Spleen (tissue), 11 donors: ENCODE measurements at regions not wholly inside any gene's neighbourhood (a gene's known extent, or its start where the extent isn't known, plus 50 kb on each side); places are given as distances from the start of the nearest gene placed in this dataset.

ENCODE experiments used
- DNase-seq: peaks from one replicate; pipeline ENCODE4 v3.0.0-alpha.2; 2020
- H3K27ac ChIP-seq, 8 donors: fragments of 200-600 bp; sonication (generic) in 7 of 8; 1 replicate in 4 of 8; 2 replicates in 4 of 8; pipeline versions ENCODE4 v1.5.0 to v1.8.0; 2016 to 2021; ENCODE audit warnings: inconsistent platforms in 4 of 8, mild to moderate bottlenecking in 4 of 8, moderate library complexity in 1 of 8
- H3K27me3 ChIP-seq, 7 donors: fragments of 200-600 bp; sonication (generic) in 6 of 7; replicated peaks in 1 of 7; 1 replicate in 4 of 7; 2 replicates in 3 of 7; pipeline versions ENCODE4 v1.5.0 to v1.8.0; 2016 to 2021; ENCODE audit warnings: inconsistent platforms in 3 of 7, mild to moderate bottlenecking in 1 of 7
- H3K36me3 ChIP-seq, 6 donors: fragments of 200-600 bp; sonication (generic) in 5 of 6; 1 replicate in 4 of 6; 2 replicates in 2 of 6; pipeline versions ENCODE4 v1.5.0 to v1.8.0; 2016 to 2021; ENCODE audit warnings: inconsistent platforms in 2 of 6
- H3K4me1 ChIP-seq, 6 donors: fragments of 200-600 bp; sonication (generic) in 5 of 6; 1 replicate in 3 of 6; 2 replicates in 3 of 6; pipeline versions ENCODE4 v1.5.0 to v1.8.0; 2016 to 2021; ENCODE audit warnings: inconsistent platforms in 3 of 6
- H3K4me3 ChIP-seq, 8 donors: fragments of 200-600 bp; sonication (generic) in 7 of 8; 1 replicate in 4 of 8; 2 replicates in 4 of 8; pipeline versions ENCODE4 v1.5.0 to v1.8.0; 2016 to 2021; ENCODE audit warnings: inconsistent platforms in 4 of 8, mild to moderate bottlenecking in 4 of 8, moderate library complexity in 2 of 8
- H3K9me3 ChIP-seq, 8 donors: fragments of 200-600 bp; sonication (generic) in 7 of 8; 1 replicate in 4 of 8; 2 replicates in 4 of 8; pipeline versions ENCODE4 v1.5.0 to v1.8.0; 2016 to 2021; ENCODE audit warnings: inconsistent platforms in 4 of 8
- CTCF ChIP-seq, 11 experiments: fragments of 200-600 bp in 7 of 11; fragments of 450-650 bp in 4 of 11; sonication (generic) in 4 of 11; IDR thresholded peaks in 8 of 11; conservative IDR thresholded peaks in 3 of 11; 1 replicate in 7 of 11; 2 replicates in 4 of 11; pipeline versions ENCODE4 v1.4.0 to v1.8.0; 2016 to 2021; ENCODE audit warnings: antibody characterized with exemption in 11 of 11, inconsistent platforms in 4 of 11, mild to moderate bottlenecking in 1 of 11
- POLR2A ChIP-seq, 3 donors: fragments of 450-650 bp; IDR thresholded peaks; one replicate each; pipeline ENCODE4 v1.5.1; 2017; ENCODE audit warnings: antibody characterized with exemption in 3 of 3, mild to moderate bottlenecking in 1 of 3
- POLR2AphosphoS5 ChIP-seq, 3 donors: sonication (generic); formaldehyde crosslinking; IDR thresholded peaks; one replicate each; pipeline ENCODE4 v1.5.1; 2017; ENCODE audit warnings: antibody characterized with exemption in 3 of 3
- WGBS, 5 donors: extraction: QIAGEN DNeasy Blood & Tissue Kit in 3 of 5; methylation state at CpG; one replicate each; pipeline versions ENCODE4 v1.1.5 to v1.1.7; 2013 to 2018; 5-methylcytosine and 5-hydroxymethylcytosine counted together
- intact Hi-C: fragments of 100-400 bp; cut with DNase I; formaldehyde crosslinking; loops from one replicate; pipeline ENCODE4 v1.15.0; 2023; ENCODE audit warnings: low total_unique reads
- donor health status: healthy with polysubstance abuse.
- donor health status: DM: no; HTN: no; CAD: no; lungs with moderate emphysema.
- donor health status: DM: no; HTN: no; CAD: no.
- donor health status: Bipolar disorder and iron deficiency.
- donor health status: healthy.
- donor health status: DM: no; HTN: no; CAD: no.
- donor health status: DM: yes; HTN: yes; CAD: no.

- TF ChIP-seq POLR2AphosphoS5 (IDR thresholded peaks at IDR 0.05) (no peak), CTCF (IDR thresholded peaks at IDR 0.05 in 8 of 11, conservative IDR thresholded peaks at IDR 0.05 in 3 of 11) (no peak), POLR2A (IDR thresholded peaks at IDR 0.05) (no peak)
- intact Hi-C loops, result no loop called here
- WGBS, 5 donors, result 81 to 92% (median 86%) methylated on average over 3 of the region's 3 CpGs
- H3K4me3 ChIP-seq, result no peak overlapping the region
- H3K36me3 ChIP-seq, result no peaks in the 10 kb centered on the region
- H3K4me1 ChIP-seq, result no peaks in the 10 kb centered on the region
- no peaks in the 10 kb centered on the region for H3K9me3 ChIP-seq
- no peak overlapping the region for H3K27ac ChIP-seq
- no peaks in the 10 kb centered on the region for H3K27me3 ChIP-seq
- no peak for DNase-seq
These were observed 140.2 kb upstream of the ETAA1 start for GRCh38 chr2:67256892-67257291.

- H3K4me3 ChIP-seq, result no peak overlapping the region
- TF ChIP-seq POLR2A (IDR thresholded peaks at IDR 0.05), result no peak
- TF ChIP-seq CTCF (IDR thresholded peaks at IDR 0.05 in 8 of 11, conservative IDR thresholded peaks at IDR 0.05 in 3 of 11), result no peak
- TF ChIP-seq POLR2AphosphoS5 (IDR thresholded peaks at IDR 0.05), result no peak
- H3K9me3 ChIP-seq, result no peaks in the 10 kb centered on the region
- WGBS, 5 donors, result 65 to 92% (median 79%) methylated on average over 4 of the region's 4 CpGs
- no peak for DNase-seq
- no peaks in the 10 kb centered on the region for H3K36me3 ChIP-seq
- intact Hi-C loops, result no loop called here
- no peaks in the 10 kb centered on the region for H3K4me1 ChIP-seq
- no peak overlapping the region for H3K27ac ChIP-seq
- H3K27me3 ChIP-seq, result no peaks in the 10 kb centered on the region
These were observed 139.0 kb upstream of the ETAA1 start for GRCh38 chr2:67258122-67258521.

GRCh38 chr2:67258831-67259230, 138.3 kb upstream of the ETAA1 start:
- WGBS, 5 donors, result 65 to 85% (median 77%) methylated on average over 1 of the region's 1 CpG
- Histone ChIP-seq H3K4me1 (no peaks in the 10 kb centered on the region), H3K36me3 (no peaks in the 10 kb centered on the region), H3K27me3 (no peaks in the 10 kb centered on the region), H3K27ac (no peak overlapping the region), H3K4me3 (no peak overlapping the region), H3K9me3 (no peaks in the 10 kb centered on the region)
- TF ChIP-seq POLR2AphosphoS5 (IDR thresholded peaks at IDR 0.05) (no peak), POLR2A (IDR thresholded peaks at IDR 0.05) (no peak), CTCF (IDR thresholded peaks at IDR 0.05 in 8 of 11, conservative IDR thresholded peaks at IDR 0.05 in 3 of 11) (no peak)
- no peak for DNase-seq
- intact Hi-C loops, result no loop called here

GRCh38 chr2:67259556-67260342, 137.4 kb upstream of the ETAA1 start:
- no peaks in the 10 kb centered on the region for H3K9me3 ChIP-seq
- no peaks in the 10 kb centered on the region for H3K27me3 ChIP-seq
- H3K4me1 ChIP-seq, result no peaks in the 10 kb centered on the region
- intact Hi-C loops, result no loop called here
- WGBS, 5 donors, result 57 to 79% (median 68%) methylated on average over 5 of the region's 5 CpGs
- H3K36me3 ChIP-seq, result no peaks in the 10 kb centered on the region
- no peak overlapping the region for H3K4me3 ChIP-seq
- DNase-seq, result no peak
- TF ChIP-seq CTCF (IDR thresholded peaks at IDR 0.05 in 8 of 11, conservative IDR thresholded peaks at IDR 0.05 in 3 of 11) (no peak), POLR2AphosphoS5 (IDR thresholded peaks at IDR 0.05) (no peak), POLR2A (IDR thresholded peaks at IDR 0.05) (no peak)
- no peak overlapping the region for H3K27ac ChIP-seq
